Stomach (tissue), 8 donors: ENCODE measurements at regions not wholly inside any gene's neighbourhood (a gene's known extent, or its start where the extent isn't known, plus 50 kb on each side); places are given as distances from the start of the nearest gene placed in this dataset.

Experiments
- DNase-seq, 2 donors: peaks; one replicate each; pipeline versions ENCODE4 v3.0.0 to v3.0.0-alpha.2; 2013 to 2019
- H3K27ac ChIP-seq, 5 donors: fragments of 200-600 bp in 4 of 5; sonication (generic) in 4 of 5; one replicate each; pipeline ENCODE4 v1.5.1; 2013 to 2019; ENCODE audit warnings: mild to moderate bottlenecking in 1 of 5, moderate library complexity in 1 of 5
- H3K27me3 ChIP-seq, 3 donors: fragments of 200-600 bp; sonication (generic); one replicate each; pipeline ENCODE4 v1.5.1; 2017 to 2019; ENCODE audit warnings: mixed run types in 1 of 3
- H3K36me3 ChIP-seq, 4 donors: fragments of 200-600 bp; sonication (generic); 1 replicate in 3 of 4; 2 replicates in 1 of 4; pipeline ENCODE4 v1.5.1; 2016 to 2019
- H3K4me1 ChIP-seq, 4 donors: fragments of 200-600 bp; sonication (generic); one replicate each; pipeline ENCODE4 v1.5.1; 2016 to 2019
- H3K4me3 ChIP-seq, 4 donors: fragments of 200-600 bp; sonication (generic) in 3 of 4; one replicate each; pipeline ENCODE4 v1.5.1; 2016 to 2019; ENCODE audit warnings: mild to moderate bottlenecking in 1 of 4
- H3K9me3 ChIP-seq, 4 donors: fragments of 200-600 bp; sonication (generic); one replicate each; pipeline ENCODE4 v1.5.1; 2016 to 2019
- CTCF ChIP-seq, 7 experiments: fragments of 450-650 bp in 4 of 7; fragments of 200-600 bp in 3 of 7; sonication (generic) in 3 of 7; IDR thresholded peaks; one replicate each; pipeline ENCODE4 v1.5.1; 2016 to 2019; ENCODE audit warnings: antibody characterized with exemption in 7 of 7, control low read depth in 2 of 7, mild to moderate bottlenecking in 1 of 7
- EP300 ChIP-seq: sonication (generic); formaldehyde crosslinking; IDR thresholded peaks from one replicate; pipeline ENCODE4 v1.6.1; 2017; ENCODE audit warnings: antibody characterized with exemption
- POLR2A ChIP-seq, 4 donors: fragments of 450-650 bp; IDR thresholded peaks; one replicate each; pipeline ENCODE4 v1.6.1; 2016; ENCODE audit warnings: antibody characterized with exemption in 4 of 4, control low read depth in 2 of 4, mild to moderate bottlenecking in 1 of 4, moderate library complexity in 1 of 4
- POLR2AphosphoS5 ChIP-seq, 3 donors: sonication (generic); formaldehyde crosslinking; IDR thresholded peaks; one replicate each; pipeline ENCODE4 v1.6.1; 2016; ENCODE audit warnings: antibody characterized with exemption in 3 of 3
- WGBS, 5 donors: extraction: QIAGEN DNeasy Blood & Tissue Kit in 3 of 5; methylation state at CpG; one replicate each; pipeline versions ENCODE4 v1.1.5 to v1.1.7; 2013 to 2018; 5-methylcytosine and 5-hydroxymethylcytosine counted together
- intact Hi-C: fragments of 100-400 bp; cut with DNase I; formaldehyde crosslinking; loops from one replicate; pipeline ENCODE4 v1.15.1; 2023; ENCODE audit warnings: low total_unique reads
- donor health status: healthy with polysubstance abuse.
- donor health status: Bipolar disorder and iron deficiency.
- donor health status: healthy.

GRCh38 chr10:130773941-130774340 lies 537.6 kb downstream of the TCERG1L start:
- Histone ChIP-seq H3K4me1 (no peaks in the 10 kb centered on the region), H3K4me3 (no peak overlapping the region), H3K27ac (no peak overlapping the region), H3K9me3 (peaks cover 0 to 12% (median 7%) of the 10 kb centered on the region in 4 donors), H3K36me3 (no peaks in the 10 kb centered on the region), H3K27me3 (peaks cover 0 to 46% (median 3%) of the 10 kb centered on the region in 3 donors)
- DNase-seq, result no peak
- intact Hi-C loops, result no loop called here
- TF ChIP-seq POLR2A (IDR thresholded peaks at IDR 0.05) (no peak), POLR2AphosphoS5 (IDR thresholded peaks at IDR 0.05) (no peak), CTCF (IDR thresholded peaks at IDR 0.05) (no peak), EP300 (no peak)
- WGBS, 5 donors, result 52 to 60% (median 58%) methylated on average over 8 of the region's 8 CpGs

GRCh38 chr10:130774871-130775270 lies 536.6 kb downstream of the TCERG1L start:
- intact Hi-C loops, result no loop called here
- Histone ChIP-seq H3K27me3 (peaks cover 0 to 43% (median 3%) of the 10 kb centered on the region in 3 donors), H3K36me3 (no peaks in the 10 kb centered on the region), H3K9me3 (peaks cover 0 to 3% (median 0%) of the 10 kb centered on the region in 4 donors), H3K4me1 (no peaks in the 10 kb centered on the region), H3K27ac (no peak overlapping the region), H3K4me3 (no peak overlapping the region)
- 78 to 88% (median 81%) methylated on average over 4 to 6 of the region's 6 CpGs for WGBS, 5 donors
- TF ChIP-seq EP300 (no peak), POLR2A (IDR thresholded peaks at IDR 0.05) (no peak), CTCF (IDR thresholded peaks at IDR 0.05) (no peak), POLR2AphosphoS5 (IDR thresholded peaks at IDR 0.05) (no peak)
- no peak for DNase-seq

- WGBS, 5 donors, result 69 to 88% (median 78%) methylated on average over 1 of the region's 1 CpG; no CpG with 5 or more reads in 1 of the 5 donors
- no peak overlapping the region for H3K27ac ChIP-seq
- DNase-seq, result no peak
- no peaks in the 10 kb centered on the region for H3K9me3 ChIP-seq
- intact Hi-C loops, result no loop called here
- H3K4me1 ChIP-seq, result no peaks in the 10 kb centered on the region
- no peak overlapping the region for H3K4me3 ChIP-seq
- no peak for TF ChIP-seq EP300
- no peak for TF ChIP-seq POLR2A (IDR thresholded peaks at IDR 0.05)
- TF ChIP-seq POLR2AphosphoS5 (IDR thresholded peaks at IDR 0.05), result no peak
- no peak for TF ChIP-seq CTCF (IDR thresholded peaks at IDR 0.05)
- no peaks in the 10 kb centered on the region for H3K36me3 ChIP-seq
- peaks cover 0 to 39% (median 3%) of the 10 kb centered on the region in 3 donors for H3K27me3 ChIP-seq
These were observed 536.2 kb downstream of the TCERG1L start for GRCh38 chr10:130775311-130775710.

- 52 to 70% (median 65%) methylated on average over 10 of the region's 10 CpGs for WGBS, 5 donors
- TF ChIP-seq POLR2A (IDR thresholded peaks at IDR 0.05), result no peak
- no peak for TF ChIP-seq EP300
- TF ChIP-seq CTCF (IDR thresholded peaks at IDR 0.05), result no peak
- Histone ChIP-seq H3K27ac (no peak overlapping the region), H3K9me3 (no peaks in the 10 kb centered on the region), H3K27me3 (peaks cover 0 to 36% (median 3%) of the 10 kb centered on the region in 3 donors), H3K4me3 (no peak overlapping the region), H3K36me3 (no peaks in the 10 kb centered on the region), H3K4me1 (no peaks in the 10 kb centered on the region)
- no peak for DNase-seq
- intact Hi-C loops, result no loop called here
These were observed 534.8 kb downstream of the TCERG1L start for GRCh38 chr10:130776724-130777123.
